ENCODE measurements at regions not wholly inside any gene's neighbourhood (a gene's known extent, or its start where the extent isn't known, plus 50 kb on each side); places are given as distances from the start of the nearest gene placed in this dataset.

DNA sequence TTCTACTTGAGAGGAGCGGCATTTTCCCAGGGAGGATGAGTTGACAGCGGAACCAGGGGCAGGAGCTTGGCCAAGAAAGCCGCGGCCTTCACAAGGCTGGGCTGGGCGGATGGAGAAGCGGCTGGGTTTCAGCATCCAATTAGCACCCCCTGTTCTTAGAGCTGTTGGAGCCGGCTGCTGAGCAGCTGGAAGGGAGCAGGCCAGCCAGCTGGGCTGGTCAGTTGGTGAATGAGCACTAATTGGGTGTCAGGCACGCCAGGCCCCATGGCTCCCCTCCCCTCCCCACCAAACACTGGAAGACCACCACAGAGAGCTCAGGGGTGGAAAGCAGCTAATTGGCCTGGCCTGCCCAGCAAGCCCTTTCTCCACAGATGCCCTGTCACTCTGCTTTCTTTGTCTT is 245.6 kb downstream of the RRAGC start:
- Mint-ChIP-seq H3K9me3 (no peaks in the 10 kb centered on the region), H3K27me3 (ENCODE audit: low read depth) (peaks cover 5% of the 10 kb centered on the region), H3K36me3 (ENCODE audit: low read depth) (no peaks in the 10 kb centered on the region), H3K4me3 (no peak overlapping the region), H3K27ac (no peak overlapping the region), H3K4me1 (ENCODE audit: low read depth) (no peaks in the 10 kb centered on the region)
- DNase-seq (ENCODE audit: low spot score): no peak

DNA sequence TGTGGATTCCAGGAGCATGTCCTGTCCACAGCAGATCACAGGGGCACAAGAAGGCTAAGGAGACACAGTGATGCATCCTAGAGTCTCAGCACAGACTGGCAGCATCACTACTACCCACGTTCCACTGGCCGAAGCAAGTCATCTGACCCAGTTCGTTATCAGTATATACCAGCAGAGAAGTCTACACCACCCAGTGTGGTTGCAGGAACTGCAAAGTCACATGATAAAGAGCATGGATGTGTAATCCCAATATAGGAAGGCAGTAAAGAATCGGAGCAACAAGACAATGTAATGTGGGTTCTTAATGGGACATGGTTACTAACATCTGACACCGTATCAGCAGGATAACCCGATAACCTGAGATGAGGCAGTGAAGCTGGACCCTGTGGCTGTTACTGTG is 246.6 kb downstream of the RRAGC start:
- no peak overlapping the region for H3K4me3 Mint-ChIP-seq
- no peak overlapping the region for H3K27ac Mint-ChIP-seq
- H3K36me3 Mint-ChIP-seq (ENCODE audit: low read depth): no peaks in the 10 kb centered on the region
- H3K27me3 Mint-ChIP-seq (ENCODE audit: low read depth): peaks cover 5% of the 10 kb centered on the region
- H3K4me1 Mint-ChIP-seq (ENCODE audit: low read depth): no peaks in the 10 kb centered on the region
- no peak for DNase-seq (ENCODE audit: low spot score)
- H3K9me3 Mint-ChIP-seq: no peaks in the 10 kb centered on the region

DNA sequence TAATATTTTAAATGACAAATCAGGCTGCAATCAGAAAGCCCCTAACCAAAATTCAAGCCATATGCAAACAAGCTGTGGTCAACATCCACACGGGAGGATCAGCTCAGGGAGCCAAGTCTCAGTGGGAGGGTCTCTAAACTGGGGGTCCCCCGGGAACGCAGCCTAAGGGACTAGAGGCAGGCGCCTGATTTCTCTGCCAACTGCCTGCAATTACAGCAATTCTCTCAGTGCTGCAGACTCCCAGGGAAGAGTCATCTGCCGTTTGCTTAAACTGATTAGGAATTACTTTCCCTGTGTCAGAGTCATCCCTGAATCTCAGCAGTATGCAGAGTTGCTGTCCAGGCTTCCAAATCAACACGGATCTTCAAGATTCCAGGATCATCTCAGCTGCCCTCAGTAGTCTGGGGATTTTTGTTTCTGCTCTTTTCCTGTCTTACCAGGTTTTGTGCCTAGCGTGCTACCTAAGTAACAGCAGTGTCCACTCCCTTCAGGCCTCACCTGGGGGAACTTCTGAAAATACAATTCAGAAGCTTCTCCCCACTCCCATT is 247.8 kb downstream of the RRAGC start:
- H3K36me3 Mint-ChIP-seq (ENCODE audit: low read depth): no peaks in the 10 kb centered on the region
- H3K4me1 Mint-ChIP-seq (ENCODE audit: low read depth): no peaks in the 10 kb centered on the region
- no peak overlapping the region for H3K27ac Mint-ChIP-seq
- peaks cover 5% of the 10 kb centered on the region for H3K27me3 Mint-ChIP-seq (ENCODE audit: low read depth)
- no peak for DNase-seq (ENCODE audit: low spot score)
- no peak overlapping the region for H3K4me3 Mint-ChIP-seq
- H3K9me3 Mint-ChIP-seq: no peaks in the 10 kb centered on the region

DNA sequence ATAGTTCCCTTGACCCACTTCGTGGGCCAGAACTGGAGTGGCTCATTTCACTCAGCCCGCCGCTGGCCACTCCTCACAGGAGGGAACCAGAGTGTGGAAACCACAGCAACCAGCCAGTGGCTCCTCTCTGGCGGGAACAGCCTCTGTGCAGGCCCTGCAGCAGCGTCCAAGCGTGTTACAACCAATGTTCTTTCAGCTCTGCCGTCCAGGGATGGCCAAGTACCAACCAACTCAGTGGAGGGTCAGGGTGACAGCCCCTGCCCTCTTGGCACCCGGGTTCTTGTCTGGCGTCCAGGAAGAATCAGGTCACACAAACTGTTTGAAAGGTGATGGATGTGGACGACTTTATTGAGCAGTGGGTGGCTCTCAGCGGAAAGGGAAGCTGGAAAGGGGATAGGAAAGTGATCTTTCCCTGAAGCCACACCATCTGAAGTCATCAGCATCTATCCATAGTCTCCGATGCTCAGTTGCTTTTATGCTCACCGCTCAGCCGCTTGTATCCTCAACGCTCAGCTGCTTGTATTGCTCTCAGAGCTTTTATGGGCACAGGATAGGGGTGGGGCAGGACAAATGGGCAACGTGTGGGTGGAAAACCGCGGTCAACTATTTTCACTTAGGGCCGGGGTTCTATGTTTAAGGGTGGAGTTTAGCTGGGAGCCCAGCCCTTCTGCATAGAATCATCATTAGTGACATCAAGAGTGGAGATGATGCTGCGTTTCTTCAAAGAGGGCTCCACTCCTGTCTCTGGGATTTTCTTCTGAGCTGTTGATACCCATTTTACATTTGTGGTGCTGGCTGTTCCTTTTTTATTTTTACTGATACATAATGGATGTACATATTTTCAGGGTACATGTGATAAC is 250.2 kb downstream of the RRAGC start:
- Mint-ChIP-seq H3K27ac (no peak overlapping the region), H3K36me3 (ENCODE audit: low read depth) (no peaks in the 10 kb centered on the region), H3K27me3 (ENCODE audit: low read depth) (peaks cover 5% of the 10 kb centered on the region), H3K4me3 (no peak overlapping the region), H3K4me1 (ENCODE audit: low read depth) (no peaks in the 10 kb centered on the region), H3K9me3 (no peaks in the 10 kb centered on the region)
- no peak for DNase-seq (ENCODE audit: low spot score)

- no peaks in the 10 kb centered on the region for H3K36me3 Mint-ChIP-seq (ENCODE audit: low read depth)
- peaks cover 5% of the 10 kb centered on the region for H3K27me3 Mint-ChIP-seq (ENCODE audit: low read depth)
- no peaks in the 10 kb centered on the region for H3K4me1 Mint-ChIP-seq (ENCODE audit: low read depth)
Measured at GRCh38 chr1:38608202-38608864, 251.2 kb downstream of the RRAGC start.

GRCh38 chr1:38607526-38607925 is 252.0 kb downstream of the RRAGC start:
- Mint-ChIP-seq H3K36me3 (ENCODE audit: low read depth) (no peaks in the 10 kb centered on the region), H3K4me1 (ENCODE audit: low read depth) (no peaks in the 10 kb centered on the region), H3K27ac (no peak overlapping the region), H3K27me3 (ENCODE audit: low read depth) (peaks cover 5% of the 10 kb centered on the region), H3K4me3 (no peak overlapping the region), H3K9me3 (no peaks in the 10 kb centered on the region)
- no peak for DNase-seq (ENCODE audit: low spot score)

More at GRCh38 chr1:38608202-38608864, 251.2 kb downstream of the RRAGC start:
- DNase-seq (ENCODE audit: low spot score): no peak
- Mint-ChIP-seq H3K27ac (no peak overlapping the region), H3K9me3 (no peaks in the 10 kb centered on the region), H3K4me3 (no peak overlapping the region)

- Mint-ChIP-seq H3K27ac (no peak overlapping the region), H3K36me3 (ENCODE audit: low read depth) (no peaks in the 10 kb centered on the region), H3K9me3 (no peaks in the 10 kb centered on the region), H3K4me1 (ENCODE audit: low read depth) (no peaks in the 10 kb centered on the region), H3K4me3 (no peak overlapping the region), H3K27me3 (ENCODE audit: low read depth) (peaks cover 9% of the 10 kb centered on the region)
- no peak for DNase-seq (ENCODE audit: low spot score)
Measured at GRCh38 chr1:38605063-38605462, 254.5 kb downstream of the RRAGC start.

- Mint-ChIP-seq H3K36me3 (ENCODE audit: low read depth) (no peaks in the 10 kb centered on the region), H3K9me3 (no peaks in the 10 kb centered on the region), H3K27ac (no peak overlapping the region), H3K4me3 (no peak overlapping the region), H3K4me1 (ENCODE audit: low read depth) (no peaks in the 10 kb centered on the region), H3K27me3 (ENCODE audit: low read depth) (peaks cover 11% of the 10 kb centered on the region)
- no peak for DNase-seq (ENCODE audit: low spot score)
Measured at GRCh38 chr1:38603907-38604306, 255.7 kb downstream of the RRAGC start.

DNA sequence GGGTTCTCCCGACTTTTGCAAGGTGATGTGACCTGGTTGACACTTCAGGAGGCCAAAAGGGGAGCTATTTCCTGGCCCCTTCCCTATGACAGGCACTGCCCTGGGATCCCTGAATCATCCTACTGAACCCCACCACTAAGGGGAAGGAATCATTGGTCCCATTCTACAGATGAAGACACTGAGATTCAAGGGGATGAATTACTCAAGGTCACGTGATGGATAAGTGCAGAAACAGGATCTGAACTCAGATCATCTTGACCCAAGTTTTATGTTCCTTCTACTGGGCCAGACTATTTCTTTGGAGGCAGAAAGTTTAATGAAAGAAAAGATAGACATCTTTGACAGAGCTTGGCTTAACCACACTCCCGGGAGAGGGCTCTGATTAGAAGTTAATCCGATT is 258.7 kb downstream of the RRAGC start:
- Mint-ChIP-seq H3K27ac (no peak overlapping the region), H3K27me3 (ENCODE audit: low read depth) (peaks cover 15% of the 10 kb centered on the region)

GRCh38 chr1:38600286-38600685 is 259.3 kb downstream of the RRAGC start:
- Mint-ChIP-seq H3K36me3 (ENCODE audit: low read depth) (no peaks in the 10 kb centered on the region), H3K27ac (no peak overlapping the region), H3K27me3 (ENCODE audit: low read depth) (peaks cover 15% of the 10 kb centered on the region), H3K4me1 (ENCODE audit: low read depth) (no peaks in the 10 kb centered on the region), H3K4me3 (no peak overlapping the region), H3K9me3 (no peaks in the 10 kb centered on the region)
- no peak for DNase-seq (ENCODE audit: low spot score)

More for the DNA sequence above, 258.7 kb downstream of the RRAGC start:
- no peak overlapping the region for H3K4me3 Mint-ChIP-seq
- no peak for DNase-seq (ENCODE audit: low spot score)
- H3K9me3 Mint-ChIP-seq: no peaks in the 10 kb centered on the region
- no peaks in the 10 kb centered on the region for H3K4me1 Mint-ChIP-seq (ENCODE audit: low read depth)
- no peaks in the 10 kb centered on the region for H3K36me3 Mint-ChIP-seq (ENCODE audit: low read depth)

- Mint-ChIP-seq H3K4me1 (ENCODE audit: low read depth) (no peaks in the 10 kb centered on the region), H3K9me3 (peaks cover 5% of the 10 kb centered on the region), H3K36me3 (ENCODE audit: low read depth) (no peaks in the 10 kb centered on the region), H3K4me3 (no peak overlapping the region), H3K27me3 (ENCODE audit: low read depth) (peaks cover 22% of the 10 kb centered on the region), H3K27ac (no peak overlapping the region)
- no peak for DNase-seq (ENCODE audit: low spot score)
Measured at GRCh38 chr1:38598118-38598517, 261.5 kb downstream of the RRAGC start.

GRCh38 chr1:38589036-38589435 is 270.5 kb downstream of the RRAGC start:
- no peak for DNase-seq (ENCODE audit: low spot score)
- Mint-ChIP-seq H3K36me3 (ENCODE audit: low read depth) (no peaks in the 10 kb centered on the region), H3K9me3 (peaks cover 4% of the 10 kb centered on the region), H3K27me3 (ENCODE audit: low read depth) (peaks cover 16% of the 10 kb centered on the region), H3K4me1 (ENCODE audit: low read depth) (peaks cover 10% of the 10 kb centered on the region), H3K4me3 (no peak overlapping the region), H3K27ac (no peak overlapping the region)

- no peak overlapping the region for H3K4me3 Mint-ChIP-seq
- H3K27me3 Mint-ChIP-seq (ENCODE audit: low read depth): peaks cover 22% of the 10 kb centered on the region
- peaks cover 4% of the 10 kb centered on the region for H3K9me3 Mint-ChIP-seq
- peaks cover 10% of the 10 kb centered on the region for H3K4me1 Mint-ChIP-seq (ENCODE audit: low read depth)
- no peaks in the 10 kb centered on the region for H3K36me3 Mint-ChIP-seq (ENCODE audit: low read depth)
- DNase-seq (ENCODE audit: low spot score): no peak
- no peak overlapping the region for H3K27ac Mint-ChIP-seq
Measured at GRCh38 chr1:38587766-38588165, 271.8 kb downstream of the RRAGC start.

- peaks cover 10% of the 10 kb centered on the region for H3K4me1 Mint-ChIP-seq (ENCODE audit: low read depth)
- peak; percentile 30 for DNase-seq (ENCODE audit: low spot score)
- no peaks in the 10 kb centered on the region for H3K36me3 Mint-ChIP-seq (ENCODE audit: low read depth)
- H3K4me3 Mint-ChIP-seq: no peak overlapping the region
- peaks cover 22% of the 10 kb centered on the region for H3K27me3 Mint-ChIP-seq (ENCODE audit: low read depth)
- no peaks in the 10 kb centered on the region for H3K9me3 Mint-ChIP-seq
- H3K27ac Mint-ChIP-seq: no peak overlapping the region
Measured at GRCh38 chr1:38586993-38587646, 272.5 kb downstream of the RRAGC start.

Data from T-helper 2 cell treated with Interferon-gamma antibody and Interleukin-4, amounts not matched to agents 5 μg/mL and 100 μg/mL, for 36 hours (primary cell).